LNCaP clone FGC (cell line): ENCODE measurements at regions not wholly inside any gene's neighbourhood (a gene's known extent, or its start where the extent isn't known, plus 50 kb on each side); places are given as distances from the start of the nearest gene placed in this dataset.
A peak's percentile ranks its signal among the peaks of the same experiment; 100 is the strongest.

ENCODE experiments used
- DNase-seq: peaks from one replicate; pipeline ENCODE4 v3.0.0-alpha.2; 2011; ENCODE audit warnings: low read depth
- H3K4me3 ChIP-seq: 2 replicates; pipeline ENCODE4 v1.5.1; 2011; ENCODE audit warnings: mild to moderate bottlenecking, low read depth, low read length, control low read depth
- CTCF ChIP-seq: IDR thresholded peaks from 2 replicates; pipeline ENCODE4 v1.5.1; 2012; ENCODE audit warnings: mild to moderate bottlenecking; ENCODE audit not compliant: control insufficient read depth, insufficient read depth; ENCODE audit errors: extremely low read depth

- no peak for TF ChIP-seq CTCF
Observed at GRCh38 chrX:95059909-95060308, 1385.9 kb downstream of the FAM133A start.

GRCh38 chrX:95063554-95063953, 1389.5 kb downstream of the FAM133A start:
- no peak for DNase-seq
- no peak overlapping the region for H3K4me3 ChIP-seq
- no peak for TF ChIP-seq CTCF

More at GRCh38 chrX:95059909-95060308, 1385.9 kb downstream of the FAM133A start:
- DNase-seq: no peak
- H3K4me3 ChIP-seq: no peak overlapping the region

- H3K4me3 ChIP-seq: no peak overlapping the region
- no peak for DNase-seq
- no peak for TF ChIP-seq CTCF
Observed at GRCh38 chrX:95065151-95065550, 1391.1 kb downstream of the FAM133A start.

GRCh38 chrX:95071052-95071451, 1397.0 kb downstream of the FAM133A start:
- H3K4me3 ChIP-seq: no peak overlapping the region
- DNase-seq: no peak
- no peak for TF ChIP-seq CTCF

GRCh38 chrX:95071621-95072020, 1397.6 kb downstream of the FAM133A start:
- no peak for TF ChIP-seq CTCF
- no peak for DNase-seq
- no peak overlapping the region for H3K4me3 ChIP-seq

GRCh38 chrX:95076449-95076848, 1402.4 kb downstream of the FAM133A start:
- DNase-seq: peak; percentile 1
- peak; percentile 68 for TF ChIP-seq CTCF
- H3K4me3 ChIP-seq: no peak overlapping the region

- no peak overlapping the region for H3K4me3 ChIP-seq
- TF ChIP-seq CTCF: no peak
- no peak for DNase-seq
Observed at GRCh38 chrX:95101851-95102390, 1427.9 kb downstream of the FAM133A start.
